Caco-2 (cell line): ENCODE measurements at regions not wholly inside any gene's neighbourhood (a gene's known extent, or its start where the extent isn't known, plus 50 kb on each side); places are given as distances from the start of the nearest gene placed in this dataset.

Experiments used
- BruUV-seq: library from RNA; stranded (reverse); fragments of 400-500 nt; replicated peaks from 2 replicates; lab custom pipeline; 2021; lab: Mats Ljungman, UMichigan
- CTCF ChIA-PET: fragments of 300-600 bp; sonication (Branson Sonifier 250); formaldehyde crosslinking; loops from one replicate; lab custom pipeline; 2022; ENCODE audit warnings: antibody characterized with exemption; lab: Charles Lee
- POLR2A ChIA-PET: fragments of 300-600 bp; sonication (Branson Sonifier 250); formaldehyde crosslinking; loops from one replicate; lab custom pipeline; 2022; ENCODE audit warnings: antibody characterized with exemption; lab: Charles Lee
- DNase-seq, 2 experiments: peaks; one replicate each; pipeline versions ENCODE4 v3.0.0 to v3.0.0-alpha.2; 2020 to 2022
- H3K27me3 ChIP-seq: replicated peaks from 2 replicates; pipeline ENCODE4 v1.6.0; 2011; ENCODE audit warnings: low read length; ENCODE audit not compliant: control insufficient read depth, insufficient read depth
- H3K36me3 ChIP-seq: 2 replicates; pipeline ENCODE4 v1.5.1; 2011; ENCODE audit warnings: low read length; ENCODE audit not compliant: control insufficient read depth, insufficient read depth
- H3K4me1 ChIP-seq: fragments of 250-450 bp; sonication (Bioruptor Pico); 2 replicates; pipeline ENCODE4 v1.5.1; 2020; ENCODE audit warnings: mild to moderate bottlenecking
- H3K4me3 ChIP-seq: 2 replicates; pipeline ENCODE4 v1.5.1; 2011; ENCODE audit warnings: low read depth, mild to moderate bottlenecking, control low read depth, low read length
- H3K9me3 ChIP-seq: fragments of 250-450 bp; sonication (Bioruptor Pico); 2 replicates; pipeline ENCODE4 v1.5.1; 2020; ENCODE audit warnings: mild to moderate bottlenecking, moderate library complexity
- H3K27ac Mint-ChIP-seq: one replicate; pipeline ENCODE4 v1.8.0; 2022; ENCODE audit warnings: mixed read lengths; ENCODE audit not compliant: unreplicated experiment
- H3K27me3 Mint-ChIP-seq: one replicate; pipeline ENCODE4 v1.8.0; 2022; ENCODE audit warnings: mixed read lengths; ENCODE audit not compliant: insufficient read depth, unreplicated experiment
- H3K36me3 Mint-ChIP-seq: one replicate; pipeline ENCODE4 v1.8.0; 2022; ENCODE audit warnings: mild to moderate bottlenecking, mixed read lengths; ENCODE audit not compliant: insufficient read depth, unreplicated experiment
- H3K4me1 Mint-ChIP-seq: one replicate; pipeline ENCODE4 v1.8.0; 2022; ENCODE audit warnings: low read depth, mixed read lengths; ENCODE audit not compliant: unreplicated experiment
- H3K4me3 Mint-ChIP-seq: one replicate; pipeline ENCODE4 v1.8.0; 2022; ENCODE audit warnings: mild to moderate bottlenecking, moderate library complexity, mixed read lengths; ENCODE audit not compliant: unreplicated experiment
- H3K9me3 Mint-ChIP-seq: one replicate; pipeline ENCODE4 v1.8.0; 2022; ENCODE audit warnings: mixed read lengths; ENCODE audit not compliant: unreplicated experiment
- CTCF ChIP-seq, 2 experiments: fragments of 200-600 bp in 1 of 2; IDR thresholded peaks; 1 replicate in 1 of 2; 2 replicates in 1 of 2; pipeline versions ENCODE4 v1.5.1 to v1.8.0; 2011 to 2022; ENCODE audit warnings: antibody characterized with exemption in 1 of 2, control low read depth in 1 of 2, inconsistent platforms in 1 of 2, low read depth in 1 of 2, low read length in 1 of 2, mild to moderate bottlenecking in 1 of 2, moderate library complexity in 1 of 2; ENCODE audit not compliant: insufficient read depth in 1 of 2, severe bottlenecking in 1 of 2, unreplicated experiment in 1 of 2
- intact Hi-C: fragments of 100-400 bp; cut with micrococcal nuclease; formaldehyde crosslinking; loops from one replicate; pipeline ENCODE4 v1.10.0; 2022; ENCODE audit not compliant: unreplicated experiment

GRCh38 chr3:168973206-168973605 is 690.3 kb downstream of the MECOM start:
- no peaks in the 10 kb centered on the region for H3K27me3 ChIP-seq
- 0 out of 2 replicates have a peak, but pooled peaks cover 2% of the 10 kb centered on the region for H3K9me3 ChIP-seq
- H3K4me3 ChIP-seq, result no peak overlapping the region
- Mint-ChIP-seq H3K27me3 (no peaks in the 10 kb centered on the region), H3K9me3 (no peaks in the 10 kb centered on the region), H3K4me3 (no peak overlapping the region), H3K27ac (no peak overlapping the region), H3K4me1 (peaks cover 4% of the 10 kb centered on the region), H3K36me3 (no peaks in the 10 kb centered on the region)
- no peak for TF ChIP-seq CTCF (IDR thresholded peaks at IDR 0.05; ENCODE audit: insufficient read depth in 1 of 2, low read depth in 1 of 2, low read length in 1 of 2, severe bottlenecking in 1 of 2, unreplicated experiment in 1 of 2)
- CTCF ChIA-PET, result no interaction called here
- intact Hi-C loops, result no loop called here
- no peaks in the 10 kb centered on the region for H3K36me3 ChIP-seq
- DNase-seq, result no peak
- POLR2A ChIA-PET, result no interaction called here
- 0 out of 2 replicates have a peak, but pooled peaks cover 4% of the 10 kb centered on the region for H3K4me1 ChIP-seq
- BruUV-seq, result no TSS peak

GRCh38 chr3:168968609-168969008 is 694.9 kb downstream of the MECOM start:
- BruUV-seq, result no TSS peak
- no peaks in the 10 kb centered on the region for H3K36me3 ChIP-seq
- 0 out of 2 replicates have a peak, but pooled peaks cover 2% of the 10 kb centered on the region for H3K9me3 ChIP-seq
- intact Hi-C loops, result no loop called here
- Mint-ChIP-seq H3K36me3 (no peaks in the 10 kb centered on the region), H3K4me1 (peaks cover 11% of the 10 kb centered on the region), H3K27ac (no peak overlapping the region), H3K27me3 (no peaks in the 10 kb centered on the region), H3K4me3 (no peak overlapping the region), H3K9me3 (no peaks in the 10 kb centered on the region)
- CTCF ChIA-PET, result no interaction called here
- no peak overlapping the region for H3K4me3 ChIP-seq
- POLR2A ChIA-PET, result no interaction called here
- no peak for TF ChIP-seq CTCF (IDR thresholded peaks at IDR 0.05; ENCODE audit: insufficient read depth in 1 of 2, low read depth in 1 of 2, low read length in 1 of 2, severe bottlenecking in 1 of 2, unreplicated experiment in 1 of 2)
- no peaks in the 10 kb centered on the region for H3K27me3 ChIP-seq
- 0 out of 2 replicates have a peak, but pooled peaks cover 5% of the 10 kb centered on the region for H3K4me1 ChIP-seq
- no peak for DNase-seq

GRCh38 chr3:168964736-168965135 is 698.8 kb downstream of the MECOM start:
- CTCF ChIA-PET, result no interaction called here
- H3K4me3 Mint-ChIP-seq, result no peak overlapping the region
- POLR2A ChIA-PET, result no interaction called here

More at GRCh38 chr3:168964736-168965135, 698.8 kb downstream of the MECOM start:
- Histone ChIP-seq H3K4me1 (0 out of 2 replicates have a peak, but pooled peaks cover 5% of the 10 kb centered on the region), H3K27me3 (no peaks in the 10 kb centered on the region), H3K36me3 (no peaks in the 10 kb centered on the region), H3K9me3 (0 out of 2 replicates have a peak, but pooled peaks cover 2% of the 10 kb centered on the region), H3K4me3 (no peak overlapping the region)
- H3K36me3 Mint-ChIP-seq, result no peaks in the 10 kb centered on the region
- H3K4me1 Mint-ChIP-seq, result peaks cover 11% of the 10 kb centered on the region
- no peak for TF ChIP-seq CTCF (IDR thresholded peaks at IDR 0.05; ENCODE audit: insufficient read depth in 1 of 2, low read depth in 1 of 2, low read length in 1 of 2, severe bottlenecking in 1 of 2, unreplicated experiment in 1 of 2)
- no peak for DNase-seq
- H3K27ac Mint-ChIP-seq, result no peak overlapping the region
- BruUV-seq, result no TSS peak
- intact Hi-C loops, result no loop called here
- no peaks in the 10 kb centered on the region for H3K27me3 Mint-ChIP-seq
- no peaks in the 10 kb centered on the region for H3K9me3 Mint-ChIP-seq
